B cell (primary cell): ENCODE measurements at regions not wholly inside any gene's neighbourhood (a gene's known extent, or its start where the extent isn't known, plus 50 kb on each side); places are given as distances from the start of the nearest gene placed in this dataset.

Experiments used
- EZH2 ChIP-seq: IDR thresholded peaks from 2 replicates; pipeline ENCODE4 v1.6.1; 2012; ENCODE audit warnings: borderline replicate concordance, low read depth, mild to moderate bottlenecking, moderate library complexity, low read length; ENCODE audit not compliant: insufficient read depth, poor library complexity, severe bottlenecking
- TF ChIP-seq, protein P1 (sequence below): fragments of 200-600 bp; IDR thresholded peaks from one replicate; pipeline ENCODE4 v1.8.0; 2022; ENCODE audit warnings: antibody characterized with exemption, mild to moderate bottlenecking

DNA sequence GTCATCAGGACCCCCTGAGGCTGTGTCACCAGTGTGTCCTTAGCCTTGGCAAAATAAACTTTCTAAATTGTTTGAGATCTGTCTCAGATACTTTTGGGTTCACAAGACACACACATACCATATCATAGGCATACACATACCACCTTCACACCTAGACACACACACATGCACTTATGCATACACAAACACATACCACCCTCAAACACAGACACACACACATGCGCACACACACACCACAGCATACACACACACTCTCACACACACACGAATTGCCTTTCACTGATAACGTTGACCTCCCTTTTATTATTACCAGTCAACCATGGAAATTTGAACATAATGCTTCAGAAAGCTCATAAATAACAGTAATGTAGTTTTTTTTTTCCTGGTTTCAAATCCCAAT lies 108.6 kb upstream of the MYLIP start:
- TF ChIP-seq, protein P1, sequence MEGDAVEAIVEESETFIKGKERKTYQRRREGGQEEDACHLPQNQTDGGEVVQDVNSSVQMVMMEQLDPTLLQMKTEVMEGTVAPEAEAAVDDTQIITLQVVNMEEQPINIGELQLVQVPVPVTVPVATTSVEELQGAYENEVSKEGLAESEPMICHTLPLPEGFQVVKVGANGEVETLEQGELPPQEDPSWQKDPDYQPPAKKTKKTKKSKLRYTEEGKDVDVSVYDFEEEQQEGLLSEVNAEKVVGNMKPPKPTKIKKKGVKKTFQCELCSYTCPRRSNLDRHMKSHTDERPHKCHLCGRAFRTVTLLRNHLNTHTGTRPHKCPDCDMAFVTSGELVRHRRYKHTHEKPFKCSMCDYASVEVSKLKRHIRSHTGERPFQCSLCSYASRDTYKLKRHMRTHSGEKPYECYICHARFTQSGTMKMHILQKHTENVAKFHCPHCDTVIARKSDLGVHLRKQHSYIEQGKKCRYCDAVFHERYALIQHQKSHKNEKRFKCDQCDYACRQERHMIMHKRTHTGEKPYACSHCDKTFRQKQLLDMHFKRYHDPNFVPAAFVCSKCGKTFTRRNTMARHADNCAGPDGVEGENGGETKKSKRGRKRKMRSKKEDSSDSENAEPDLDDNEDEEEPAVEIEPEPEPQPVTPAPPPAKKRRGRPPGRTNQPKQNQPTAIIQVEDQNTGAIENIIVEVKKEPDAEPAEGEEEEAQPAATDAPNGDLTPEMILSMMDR = no peak
- no peak for TF ChIP-seq EZH2
